Spinal cord (tissue), 9 donors: ENCODE measurements at regions not wholly inside any gene's neighbourhood (a gene's known extent, or its start where the extent isn't known, plus 50 kb on each side); places are given as distances from the start of the nearest gene placed in this dataset.

ENCODE experiments used
- DNase-seq, 6 donors: peaks; one replicate each; pipeline versions ENCODE4 v3.0.0 to v3.0.0-alpha.2; 2013 to 2015; ENCODE audit warnings: low spot score in 6 of 6, low read depth in 4 of 6
- H3K27ac ChIP-seq: one replicate; pipeline ENCODE4 v1.5.1; 2013; ENCODE audit warnings: low read depth, low read length, control low read depth
- H3K27me3 ChIP-seq: one replicate; pipeline ENCODE4 v1.6.1; 2013; ENCODE audit warnings: low read length; ENCODE audit not compliant: control insufficient read depth, insufficient read depth
- H3K36me3 ChIP-seq: one replicate; pipeline ENCODE4 v1.6.1; 2013; ENCODE audit warnings: low read length; ENCODE audit not compliant: control insufficient read depth, insufficient read depth
- H3K4me1 ChIP-seq: one replicate; pipeline ENCODE4 v1.6.1; 2013; ENCODE audit warnings: low read length; ENCODE audit not compliant: control insufficient read depth, insufficient read depth
- H3K4me3 ChIP-seq: one replicate; pipeline ENCODE4 v1.5.1; 2013; ENCODE audit warnings: low read depth, low read length, control low read depth
- H3K9me3 ChIP-seq: one replicate; pipeline ENCODE4 v1.6.1; 2013; ENCODE audit warnings: low read length; ENCODE audit not compliant: control insufficient read depth, insufficient read depth
- WGBS: methylation state at CpG from one replicate; pipeline ENCODE4 v1.1.5; 2013; ENCODE audit warnings: missing lambda C conversion rate; ENCODE audit not compliant: insufficient coverage; 5-methylcytosine and 5-hydroxymethylcytosine counted together
- donor health status: healthy.

DNA sequence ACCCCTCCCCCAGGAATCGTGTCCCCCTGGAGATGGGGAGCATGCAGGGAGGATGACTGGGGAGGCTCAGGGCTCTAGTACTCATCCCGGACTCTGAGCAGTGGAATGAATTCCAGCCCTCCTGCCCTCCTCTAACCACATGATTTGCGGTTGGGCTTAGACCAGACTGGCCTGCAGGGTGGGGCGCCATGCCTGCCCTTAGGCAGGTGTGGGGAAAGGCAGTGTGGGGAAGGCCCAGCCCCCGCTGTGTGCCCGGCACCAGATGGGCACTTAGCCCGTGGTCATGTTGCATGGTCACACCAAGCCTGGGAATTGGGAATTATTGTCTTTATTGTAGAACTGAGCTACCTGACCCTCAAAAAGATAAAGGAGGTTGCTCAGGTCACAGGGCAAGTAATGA is 283.8 kb downstream of the TLE3 start:
- H3K27me3 ChIP-seq: peaks cover 1% of the 10 kb centered on the region
- H3K27ac ChIP-seq: no peak overlapping the region
- DNase-seq: no peak
- no peaks in the 10 kb centered on the region for H3K36me3 ChIP-seq
- 89% methylated on average over 3 of the region's 7 CpGs for WGBS
- peaks cover 4% of the 10 kb centered on the region for H3K4me1 ChIP-seq
- no peak overlapping the region for H3K4me3 ChIP-seq
- H3K9me3 ChIP-seq: no peaks in the 10 kb centered on the region

DNA sequence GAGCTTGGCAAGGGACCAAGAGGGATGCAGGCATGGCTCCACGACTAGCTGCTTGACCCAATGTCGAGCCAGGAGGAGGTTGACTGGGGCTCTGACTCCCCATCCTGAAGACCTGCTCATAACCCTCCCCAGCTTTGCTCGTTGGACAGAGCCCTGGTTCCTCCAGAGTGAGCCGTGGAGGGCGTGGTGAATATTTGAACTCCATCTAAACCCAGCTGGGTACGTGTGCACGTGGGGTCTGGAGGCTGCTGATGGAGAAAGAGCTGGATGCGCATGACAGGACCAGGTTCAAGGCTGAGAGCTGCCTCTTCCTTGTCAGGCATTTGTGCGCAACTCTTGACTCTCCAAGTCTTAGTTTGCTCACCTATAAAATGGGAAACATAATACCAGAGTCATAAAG is 282.8 kb downstream of the TLE3 start:
- no peak for DNase-seq
- peaks cover 4% of the 10 kb centered on the region for H3K4me1 ChIP-seq
- H3K9me3 ChIP-seq: no peaks in the 10 kb centered on the region
- no peak overlapping the region for H3K4me3 ChIP-seq
- H3K36me3 ChIP-seq: no peaks in the 10 kb centered on the region
- 86% methylated on average over 6 of the region's 9 CpGs for WGBS
- no peak overlapping the region for H3K27ac ChIP-seq
- H3K27me3 ChIP-seq: peaks cover 2% of the 10 kb centered on the region

DNA sequence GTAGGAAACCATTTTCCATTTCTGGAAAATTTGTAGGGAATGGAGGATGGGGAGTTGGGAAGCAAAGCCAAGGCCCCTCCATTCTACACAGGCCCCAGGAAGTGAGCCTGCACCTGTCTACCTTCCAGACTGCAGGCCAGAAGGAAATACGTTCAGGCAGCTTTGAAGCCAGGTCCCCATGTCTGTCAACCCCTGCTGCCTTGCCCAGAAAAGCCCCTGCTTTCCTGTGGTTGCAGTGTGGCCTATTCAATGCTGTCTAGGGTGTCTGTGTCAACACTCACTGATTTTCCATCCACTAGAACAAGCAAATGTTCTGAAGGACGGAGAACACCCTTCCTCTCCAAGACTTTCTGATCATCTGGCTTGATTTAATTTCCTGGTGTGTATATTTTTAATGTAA is 281.9 kb downstream of the TLE3 start:
- WGBS: 100% methylated on average over 1 of the region's 2 CpGs

DNA sequence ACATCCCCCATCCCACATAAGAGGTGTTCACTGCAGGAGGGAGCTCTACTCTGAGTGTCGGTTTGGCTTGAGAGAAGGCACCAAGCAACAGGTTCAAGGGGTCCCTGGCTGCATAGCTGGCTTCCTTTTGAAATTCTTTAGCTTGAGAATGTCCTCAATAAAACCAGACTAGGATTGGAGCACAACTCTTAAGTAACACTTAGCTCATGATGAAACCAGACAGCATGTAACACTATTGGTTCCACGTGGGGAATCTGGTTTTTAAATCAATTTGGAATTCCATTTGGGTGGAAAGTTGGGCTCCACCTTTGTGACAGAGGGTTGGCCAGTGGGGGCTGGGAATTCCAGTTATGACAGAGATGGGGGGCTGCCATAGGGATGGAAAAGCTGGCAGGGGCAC is 281.2 kb downstream of the TLE3 start:
- no peak overlapping the region for H3K4me3 ChIP-seq
- WGBS: 92% methylated on average over 1 of the region's 2 CpGs
- H3K36me3 ChIP-seq: no peaks in the 10 kb centered on the region
- H3K9me3 ChIP-seq: no peaks in the 10 kb centered on the region
- no peak overlapping the region for H3K27ac ChIP-seq
- DNase-seq: no peak
- H3K4me1 ChIP-seq: peaks cover 8% of the 10 kb centered on the region
- peaks cover 2% of the 10 kb centered on the region for H3K27me3 ChIP-seq

More for the DNA sequence above, 281.9 kb downstream of the TLE3 start:
- Histone ChIP-seq H3K4me3 (no peak overlapping the region), H3K9me3 (no peaks in the 10 kb centered on the region), H3K27me3 (peaks cover 2% of the 10 kb centered on the region), H3K27ac (no peak overlapping the region), H3K4me1 (peaks cover 5% of the 10 kb centered on the region), H3K36me3 (no peaks in the 10 kb centered on the region)
- no peak for DNase-seq

DNA sequence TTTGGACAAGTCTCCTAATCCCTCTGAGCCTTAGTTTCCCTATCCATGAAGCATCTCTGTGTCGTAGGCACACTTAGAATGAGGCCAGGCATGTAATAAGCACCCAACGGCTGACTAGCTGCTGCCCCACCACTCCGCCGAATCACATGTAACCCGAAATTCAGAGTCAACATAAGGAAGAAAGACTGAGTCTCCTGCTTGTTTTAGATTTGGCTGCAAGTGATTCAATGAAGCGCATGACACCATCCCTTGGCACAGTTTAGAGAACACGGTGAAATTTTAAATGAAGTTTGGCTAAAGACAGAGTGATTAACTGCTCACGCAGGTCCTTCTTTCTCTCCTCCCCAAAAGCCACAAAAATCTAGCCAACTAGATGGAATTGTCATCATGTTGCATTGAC is 279.2 kb downstream of the TLE3 start:
- no peak for DNase-seq
- Histone ChIP-seq H3K4me3 (no peak overlapping the region), H3K27ac (no peak overlapping the region), H3K4me1 (peaks cover 4% of the 10 kb centered on the region), H3K27me3 (peaks cover 2% of the 10 kb centered on the region), H3K9me3 (no peaks in the 10 kb centered on the region), H3K36me3 (no peaks in the 10 kb centered on the region)
- WGBS: 67% methylated on average over 7 of the region's 8 CpGs

DNA sequence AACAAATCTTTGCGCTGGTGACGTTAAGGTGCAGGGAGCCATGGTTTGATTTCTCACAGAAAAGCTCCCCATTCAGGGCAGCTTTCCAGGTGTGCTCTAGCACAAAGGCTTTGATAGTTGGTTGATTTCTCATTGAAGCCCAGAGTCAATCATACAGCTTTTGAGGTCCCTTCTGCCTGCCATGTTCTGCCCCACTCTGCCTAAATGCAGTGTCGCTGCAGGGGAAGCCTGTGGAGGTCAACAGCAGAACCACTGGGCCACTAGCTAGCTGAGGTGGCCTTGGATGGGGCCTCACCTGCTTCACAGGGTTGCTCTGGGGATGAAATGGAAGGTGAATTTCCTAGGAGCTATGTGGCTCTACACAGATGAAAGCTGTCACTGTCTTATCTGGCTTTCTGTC is 278.3 kb downstream of the TLE3 start:
- no peaks in the 10 kb centered on the region for H3K36me3 ChIP-seq
- no peak overlapping the region for H3K4me3 ChIP-seq
- peaks cover 2% of the 10 kb centered on the region for H3K27me3 ChIP-seq
- peaks cover 4% of the 10 kb centered on the region for H3K4me1 ChIP-seq
- 100% methylated on average over 1 of the region's 3 CpGs for WGBS
- no peaks in the 10 kb centered on the region for H3K9me3 ChIP-seq
- no peak for DNase-seq
- no peak overlapping the region for H3K27ac ChIP-seq

DNA sequence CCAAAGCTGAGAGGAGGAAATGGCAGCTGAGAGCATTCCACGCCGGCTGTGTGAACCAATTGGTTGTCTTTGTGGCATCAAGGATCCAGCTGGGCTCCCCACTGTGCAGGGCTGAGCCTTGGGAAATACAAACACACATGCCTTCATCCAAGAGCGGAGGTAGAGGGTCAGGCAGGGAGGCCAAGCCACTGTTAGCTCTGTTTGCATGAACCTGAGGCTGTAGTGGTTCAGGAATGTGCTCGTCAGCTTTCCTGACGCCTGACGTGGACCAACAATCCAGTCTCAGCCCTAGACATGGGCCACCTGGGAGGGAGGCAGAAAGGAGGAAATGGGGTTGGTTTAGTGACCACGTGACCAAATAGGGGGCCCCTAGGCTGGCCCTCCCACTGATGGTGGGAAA is 276.9 kb downstream of the TLE3 start:
- 60% methylated on average over 7 of the region's 7 CpGs for WGBS
- no peak overlapping the region for H3K4me3 ChIP-seq
- DNase-seq: peak in 1 of 6 donors; percentile 6

DNA sequence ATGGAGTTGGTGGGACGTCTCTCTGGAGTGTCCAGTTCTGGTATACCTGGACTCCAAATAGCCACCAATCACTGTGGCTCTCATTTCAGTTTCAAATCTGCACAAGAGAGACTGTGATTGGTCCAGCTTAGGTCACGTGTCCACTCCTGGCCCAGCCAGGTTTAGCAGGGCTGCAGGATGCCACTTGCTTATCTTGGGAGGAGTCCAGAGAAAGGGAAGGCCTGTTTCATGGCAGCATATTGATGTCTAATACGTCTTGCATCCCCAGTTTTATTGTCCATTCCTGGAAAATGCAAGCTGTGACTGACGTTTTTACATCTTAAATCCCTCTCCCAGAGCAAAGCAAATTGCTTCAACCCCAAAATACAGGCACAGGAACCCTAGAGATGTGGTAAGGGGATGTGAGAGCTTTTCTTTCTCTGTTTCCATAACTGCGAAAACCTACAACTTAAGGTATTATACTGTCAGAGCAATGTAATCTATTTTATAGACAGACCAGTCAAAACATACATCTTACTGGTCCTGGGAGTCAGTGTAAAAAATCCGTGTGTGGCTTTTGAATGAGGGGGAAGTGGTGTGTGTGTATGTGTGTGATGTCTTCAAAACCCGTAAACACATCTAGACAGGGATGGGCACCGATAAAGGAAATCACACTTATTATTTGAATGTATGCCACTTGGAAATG is 274.4 kb downstream of the TLE3 start:
- 100% methylated on average over 2 of the region's 8 CpGs for WGBS
- peaks cover 16% of the 10 kb centered on the region for H3K4me1 ChIP-seq

More for the DNA sequence above, 276.9 kb downstream of the TLE3 start:
- H3K27me3 ChIP-seq: peaks cover 2% of the 10 kb centered on the region
- peaks cover 4% of the 10 kb centered on the region for H3K4me1 ChIP-seq
- no peaks in the 10 kb centered on the region for H3K9me3 ChIP-seq
- H3K27ac ChIP-seq: no peak overlapping the region
- no peaks in the 10 kb centered on the region for H3K36me3 ChIP-seq

DNA sequence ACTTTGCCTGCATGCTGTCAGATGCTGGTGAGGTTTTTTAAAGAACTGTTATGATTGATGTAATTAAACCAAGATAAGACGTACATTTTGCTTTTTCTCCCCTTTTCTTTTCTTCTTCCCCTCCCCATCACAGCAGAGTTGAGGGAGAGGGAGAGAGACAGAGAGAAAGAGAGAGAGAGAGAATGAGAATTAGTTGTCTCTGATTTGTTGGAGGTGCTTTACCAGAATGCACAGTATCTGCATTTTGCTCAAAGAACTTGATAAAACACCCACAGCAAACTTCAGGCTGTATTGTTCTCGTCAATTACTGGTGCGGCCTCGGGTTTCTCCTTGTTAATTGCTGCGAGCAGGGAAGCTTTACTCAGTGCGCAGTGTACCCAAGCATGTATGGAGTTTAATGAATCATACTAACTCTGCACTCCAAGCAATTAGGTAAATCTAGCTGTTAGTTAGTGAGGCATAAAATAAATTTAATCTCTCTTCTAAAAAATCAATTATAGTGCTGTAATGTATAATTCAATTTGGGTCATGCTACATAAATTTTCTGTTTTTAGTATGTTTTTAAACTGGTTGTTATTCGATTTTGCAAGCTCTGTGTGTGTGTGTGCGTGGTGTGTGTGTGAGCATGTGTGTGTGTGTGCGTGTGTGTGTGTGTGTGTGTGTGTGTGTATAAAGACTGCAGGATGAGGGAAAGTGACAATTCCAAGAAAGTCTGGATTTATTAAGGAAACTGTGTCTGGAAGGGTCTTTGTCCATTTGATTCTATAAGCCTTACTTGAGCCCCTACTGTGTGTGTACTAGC is 273.4 kb downstream of the TLE3 start:
- no peak overlapping the region for H3K27ac ChIP-seq
- H3K27me3 ChIP-seq: peaks cover 2% of the 10 kb centered on the region
- no peaks in the 10 kb centered on the region for H3K36me3 ChIP-seq
- DNase-seq: peak in 2 of 6 donors; percentile 37 to 90
- H3K4me1 ChIP-seq: peaks cover 17% of the 10 kb centered on the region
- no peaks in the 10 kb centered on the region for H3K9me3 ChIP-seq
- WGBS: 69% methylated on average over 5 of the region's 9 CpGs
- H3K4me3 ChIP-seq: no peak overlapping the region

More for the DNA sequence above, 274.4 kb downstream of the TLE3 start:
- peak in 1 of 6 donors; percentile 67 for DNase-seq
- no peaks in the 10 kb centered on the region for H3K36me3 ChIP-seq
- H3K9me3 ChIP-seq: no peaks in the 10 kb centered on the region
- no peak overlapping the region for H3K27ac ChIP-seq
- peaks cover 2% of the 10 kb centered on the region for H3K27me3 ChIP-seq
- H3K4me3 ChIP-seq: no peak overlapping the region
